NCI-H748 (cell line): ENCODE measurements at regions not wholly inside any gene's neighbourhood (a gene's known extent, or its start where the extent isn't known, plus 50 kb on each side); places are given as distances from the start of the nearest gene placed in this dataset.
A peak's percentile ranks its signal among the peaks of the same experiment; 100 is the strongest.
"Not testable (repeated sequence)": the region's sequence is repeated elsewhere in the genome, so short reads cannot be mapped to it uniquely, and the experiment has no call there.

Experiments
- DNase-seq: peaks from one replicate; lab custom pipeline; 2025; ENCODE audit not compliant: unreplicated experiment; lab: John Stamatoyannopoulos, UW

- no peak for DNase-seq
Measured at GRCh38 chr1:185408700-185409270, 91.7 kb upstream of the IVNS1ABP start.

- DNase-seq, result no peak
Measured at GRCh38 chr1:185406691-185407009, 89.6 kb upstream of the IVNS1ABP start.

GRCh38 chr1:185406006-185406690 lies 89.1 kb upstream of the IVNS1ABP start:
- DNase-seq, result no peak

GRCh38 chr1:185404907-185405568 lies 88.0 kb upstream of the IVNS1ABP start:
- DNase-seq, result no peak

DNA sequence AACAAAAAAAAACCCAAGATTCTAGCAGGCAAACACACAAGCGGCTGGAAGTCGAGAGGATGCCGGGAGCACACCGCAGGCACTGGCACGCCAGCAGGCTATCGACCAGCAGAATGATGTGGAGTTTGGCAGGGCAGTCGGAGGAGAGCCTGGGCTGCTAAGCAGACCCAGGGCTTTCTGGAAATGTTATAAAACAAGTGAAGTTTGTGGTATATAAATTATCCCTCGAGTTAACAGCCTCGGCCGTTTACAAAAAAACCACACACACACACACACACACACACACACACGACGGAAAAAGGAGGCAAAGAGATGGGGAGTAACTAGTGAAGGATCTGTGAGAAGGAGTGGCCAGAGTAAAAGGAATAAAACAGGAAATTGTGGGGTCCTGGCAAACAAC lies 87.2 kb upstream of the IVNS1ABP start:
- DNase-seq, result no peak

GRCh38 chr1:185402930-185403329 lies 85.9 kb upstream of the IVNS1ABP start:
- DNase-seq, result no peak

GRCh38 chr1:185401019-185401418 lies 84.0 kb upstream of the IVNS1ABP start:
- no peak for DNase-seq

DNA sequence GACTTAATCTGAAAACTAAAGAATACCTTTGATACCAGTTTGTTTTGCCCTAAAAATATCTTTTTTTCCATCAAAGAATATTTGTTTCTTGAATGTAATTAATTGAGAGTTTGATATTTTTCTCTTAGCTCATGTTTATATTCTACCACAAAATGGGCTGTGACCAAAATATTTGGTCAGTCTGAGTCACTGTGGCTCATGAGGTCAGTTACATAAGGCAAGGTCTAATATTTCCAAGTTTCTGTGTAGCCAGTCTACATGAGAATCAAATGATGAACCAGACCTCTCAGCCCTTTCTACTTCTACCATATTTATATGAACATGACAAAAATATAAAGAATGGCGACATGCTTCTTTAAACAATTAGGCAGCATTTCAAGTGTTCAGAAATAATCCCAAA lies 83.0 kb upstream of the IVNS1ABP start:
- DNase-seq, result no peak

DNA sequence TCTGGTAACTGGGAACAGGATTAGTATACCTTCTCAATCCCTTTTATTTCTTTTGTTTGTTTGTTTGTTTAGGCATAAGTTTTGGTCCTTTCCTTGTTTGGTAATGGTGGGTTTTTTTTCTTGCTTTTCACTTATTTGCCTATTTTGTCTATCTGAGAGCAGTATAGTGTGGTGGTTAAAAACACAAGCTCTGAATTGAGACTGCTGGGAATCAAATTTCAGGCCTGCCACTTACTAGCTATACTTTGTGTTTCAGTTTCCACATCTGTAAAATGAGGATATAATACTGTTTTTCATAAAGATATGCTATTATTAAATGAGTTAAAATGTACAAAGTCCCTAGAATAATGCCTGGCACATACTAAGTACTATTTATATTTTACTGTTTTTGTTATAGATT lies 81.6 kb upstream of the IVNS1ABP start:
- DNase-seq, result no peak

DNA sequence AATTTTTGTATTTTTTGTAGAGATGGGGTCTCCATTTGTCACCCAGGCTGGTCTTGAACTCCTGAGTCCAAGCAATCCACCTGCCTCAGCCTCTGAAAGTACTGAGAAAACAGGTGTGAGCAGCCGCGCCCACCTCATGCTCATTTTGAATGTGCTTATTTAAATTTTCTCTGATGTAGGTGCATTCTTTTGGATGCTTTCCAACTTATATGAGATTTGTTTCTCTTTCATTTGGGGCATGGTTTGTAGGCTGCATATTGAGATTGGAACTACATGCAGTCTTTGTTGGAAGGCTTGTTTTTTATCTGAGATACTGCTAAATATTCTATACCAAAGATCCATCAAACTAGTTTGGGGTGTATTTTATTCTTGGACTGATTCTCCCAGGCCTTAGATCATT lies 81.0 kb upstream of the IVNS1ABP start:
- DNase-seq, result no peak

- DNase-seq, result no peak
Measured at GRCh38 chr1:185397183-185397582, 80.1 kb upstream of the IVNS1ABP start.

DNA sequence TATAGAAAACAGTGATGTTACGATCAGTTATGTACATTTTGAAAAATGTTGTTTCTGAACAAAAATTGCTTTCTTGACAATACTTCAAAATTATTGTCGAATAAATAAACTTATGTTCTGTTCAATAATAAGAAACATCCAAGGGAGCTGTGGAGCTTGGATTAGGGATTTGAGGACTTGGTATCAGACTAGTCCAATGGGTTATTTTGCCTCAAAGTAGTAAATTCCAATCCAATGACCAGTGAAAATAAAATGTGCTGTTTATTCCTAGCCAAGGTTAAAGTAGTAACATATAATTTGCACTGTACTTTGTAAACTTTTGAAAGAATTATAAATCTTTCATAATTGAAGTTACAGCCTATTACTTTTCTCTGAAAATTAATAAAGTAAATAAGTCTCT lies 79.1 kb upstream of the IVNS1ABP start:
- no peak for DNase-seq

- DNase-seq, result peak; percentile 33
Measured at GRCh38 chr1:185393815-185394214, 76.8 kb upstream of the IVNS1ABP start.

GRCh38 chr1:185393205-185393604 lies 76.2 kb upstream of the IVNS1ABP start:
- no peak for DNase-seq

DNA sequence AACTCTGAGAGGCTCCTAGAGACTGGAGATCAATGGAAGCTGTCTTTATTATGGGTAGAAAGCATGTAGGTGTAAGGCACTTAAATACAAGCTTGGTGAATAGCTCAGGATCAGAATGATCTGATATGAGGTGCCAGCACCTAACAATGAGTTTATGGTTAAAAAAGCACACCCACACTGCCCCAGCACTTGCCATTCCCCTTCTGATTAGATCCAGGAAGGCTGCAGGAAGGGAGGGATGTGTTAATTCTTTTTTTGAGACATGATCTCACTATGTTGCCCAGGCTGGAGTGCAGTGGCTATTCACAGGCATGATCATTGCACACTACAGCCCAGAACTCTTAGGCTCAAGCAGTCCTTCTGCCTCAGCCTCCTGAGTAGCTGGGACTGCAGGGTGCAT lies 71.8 kb upstream of the IVNS1ABP start:
- no peak for DNase-seq

GRCh38 chr1:185388346-185388745 lies 71.3 kb upstream of the IVNS1ABP start:
- DNase-seq, result no peak

DNA sequence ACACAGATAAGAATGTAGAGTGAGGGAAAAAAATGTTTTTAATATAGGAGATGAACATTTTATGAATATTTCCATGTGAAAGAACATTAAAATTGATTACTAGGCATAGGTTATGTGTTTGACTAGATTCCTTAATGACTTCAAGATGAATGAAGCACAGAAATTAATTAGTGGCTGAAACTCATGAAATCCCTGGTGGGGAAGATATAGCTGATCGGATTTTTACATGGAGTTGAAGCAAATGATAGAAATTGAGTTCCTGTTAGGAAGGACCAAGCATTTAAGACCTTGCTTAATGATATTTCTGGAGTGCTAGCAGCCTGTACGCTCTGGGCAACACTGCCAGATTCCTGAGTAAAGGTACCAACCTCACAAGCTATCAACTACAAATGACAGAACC lies 68.9 kb upstream of the IVNS1ABP start:
- DNase-seq, result no peak

DNA sequence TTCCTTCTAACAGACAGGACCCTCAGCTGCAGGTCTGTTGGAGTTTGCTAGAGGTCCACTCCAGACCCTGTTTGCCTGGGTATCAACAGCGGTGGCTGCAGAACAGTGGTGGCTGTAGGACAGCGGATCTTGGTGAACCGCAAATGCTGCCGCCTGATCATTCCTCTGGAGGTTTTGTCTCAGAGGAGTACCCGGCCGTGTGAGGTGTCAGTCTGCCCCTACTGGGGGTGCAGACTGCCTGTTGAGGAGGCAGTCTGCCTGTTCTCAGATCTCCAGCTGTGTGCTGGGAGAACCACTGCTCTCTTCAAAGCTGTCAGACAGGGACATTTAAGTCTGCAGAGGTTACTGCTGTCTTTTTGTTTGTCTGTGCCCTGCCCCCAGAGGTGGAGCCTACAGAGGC lies 66.8 kb upstream of the IVNS1ABP start:
- DNase-seq, result not testable (repeated sequence)

DNA sequence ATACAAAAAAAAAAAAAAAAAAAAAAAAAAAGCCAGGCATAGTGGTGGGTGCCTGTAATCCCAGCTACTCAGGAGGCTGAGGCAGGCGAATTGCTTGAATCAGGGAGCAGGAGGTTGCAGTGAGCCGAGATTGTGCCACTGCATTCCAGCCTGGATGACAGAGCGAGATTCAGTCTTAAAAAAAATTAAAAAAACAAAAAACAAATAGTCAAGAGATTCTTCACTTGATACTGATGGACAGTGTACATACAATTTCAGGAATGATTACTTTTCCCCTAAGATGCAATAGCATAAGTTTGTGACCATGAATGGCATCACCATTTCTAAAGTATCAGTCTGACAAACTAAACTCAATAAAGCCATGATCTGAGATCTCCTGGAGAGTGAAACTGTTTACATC lies 60.8 kb upstream of the IVNS1ABP start:
- DNase-seq, result no peak

- DNase-seq, result no peak
Measured at GRCh38 chr1:185376840-185377635, 60.0 kb upstream of the IVNS1ABP start.

GRCh38 chr1:185376288-185376687 lies 59.2 kb upstream of the IVNS1ABP start:
- DNase-seq, result peak; percentile 40

GRCh38 chr1:185375583-185375982 lies 58.5 kb upstream of the IVNS1ABP start:
- DNase-seq, result no peak
